ENCODE measurements at regions not wholly inside any gene's neighbourhood (a gene's known extent, or its start where the extent isn't known, plus 50 kb on each side); places are given as distances from the start of the nearest gene placed in this dataset.

GRCh38 chr6:94501516-94501915 is 1075.8 kb upstream of the MANEA start:
- DNase-seq (ENCODE audit: extremely low read depth, low read depth) = no peak
- TF ChIP-seq CTCF (IDR thresholded peaks at IDR 0.05; ENCODE audit: low read depth, low read length, missing control alignments) = no peak
- no peak overlapping the region for H3K4me3 ChIP-seq (replicated peaks; ENCODE audit: low read depth, low read length)

GRCh38 chr6:94498099-94498498 is 1078.7 kb upstream of the EPHA7 start:
- DNase-seq (ENCODE audit: extremely low read depth, low read depth) = no peak
- no peak for TF ChIP-seq CTCF (IDR thresholded peaks at IDR 0.05; ENCODE audit: low read depth, low read length, missing control alignments)
- no peak overlapping the region for H3K4me3 ChIP-seq (replicated peaks; ENCODE audit: low read depth, low read length)

GRCh38 chr6:94494500-94494899 is 1075.1 kb upstream of the EPHA7 start:
- TF ChIP-seq CTCF (IDR thresholded peaks at IDR 0.05; ENCODE audit: low read depth, low read length, missing control alignments) = no peak
- no peak for DNase-seq (ENCODE audit: extremely low read depth, low read depth)
- H3K4me3 ChIP-seq (replicated peaks; ENCODE audit: low read depth, low read length) = no peak overlapping the region

- TF ChIP-seq CTCF (IDR thresholded peaks at IDR 0.05; ENCODE audit: low read depth, low read length, missing control alignments) = no peak
- H3K4me3 ChIP-seq (replicated peaks; ENCODE audit: low read depth, low read length) = no peak overlapping the region
- no peak for DNase-seq (ENCODE audit: extremely low read depth, low read depth)
These were observed 1068.0 kb upstream of the EPHA7 start for GRCh38 chr6:94487371-94487770.

- no peak for DNase-seq (ENCODE audit: extremely low read depth, low read depth)
- no peak overlapping the region for H3K4me3 ChIP-seq (replicated peaks; ENCODE audit: low read depth, low read length)
- no peak for TF ChIP-seq CTCF (IDR thresholded peaks at IDR 0.05; ENCODE audit: low read depth, low read length, missing control alignments)
These were observed 1059.0 kb upstream of the EPHA7 start for GRCh38 chr6:94478133-94479005.

GRCh38 chr6:94468830-94469229 is 1049.5 kb upstream of the EPHA7 start:
- no peak for TF ChIP-seq CTCF (IDR thresholded peaks at IDR 0.05; ENCODE audit: low read depth, low read length, missing control alignments)
- H3K4me3 ChIP-seq (replicated peaks; ENCODE audit: low read depth, low read length) = no peak overlapping the region
- no peak for DNase-seq (ENCODE audit: extremely low read depth, low read depth)
